Fibroblast of lung (primary cell): ENCODE measurements at regions not wholly inside any gene's neighbourhood (a gene's known extent, or its start where the extent isn't known, plus 50 kb on each side); places are given as distances from the start of the nearest gene placed in this dataset.

Source experiments
- DNase-seq, 2 donors: peaks; one replicate each; pipeline versions ENCODE4 v3.0.0 to v3.0.0-alpha.2; 2010; ENCODE audit warnings: low read depth in 2 of 2
- H2AFZ ChIP-seq: 2 replicates; pipeline ENCODE4 v1.5.1; 2012; ENCODE audit warnings: low read length, control low read depth, inconsistent platforms
- H3K27ac ChIP-seq: 2 replicates; pipeline ENCODE4 v1.5.1; 2011; ENCODE audit warnings: low read length, control low read depth; ENCODE audit not compliant: insufficient read depth
- H3K27me3 ChIP-seq: 2 replicates; pipeline ENCODE4 v1.5.1; 2011; ENCODE audit warnings: mild to moderate bottlenecking, low read length; ENCODE audit not compliant: control insufficient read depth, insufficient read depth
- H3K36me3 ChIP-seq: 2 replicates; pipeline ENCODE4 v1.5.1; 2011; ENCODE audit warnings: low read length; ENCODE audit not compliant: control insufficient read depth, insufficient read depth
- H3K4me1 ChIP-seq: 2 replicates; pipeline ENCODE4 v1.5.1; 2011; ENCODE audit warnings: low read length; ENCODE audit not compliant: control insufficient read depth, insufficient read depth; ENCODE audit errors: extremely low read depth
- H3K4me2 ChIP-seq: 2 replicates; pipeline ENCODE4 v1.5.1; 2011; ENCODE audit warnings: low read length, control low read depth; ENCODE audit not compliant: insufficient read depth; ENCODE audit errors: extremely low read depth
- H3K4me3 ChIP-seq, 4 experiments: fragments of 200-600 bp in 1 of 4; sonication (generic) in 1 of 4; replicated peaks in 1 of 4; 2 replicates each; pipeline ENCODE4 v1.5.1; 2011 to 2016; ENCODE audit warnings: low read length in 4 of 4, low read depth in 3 of 4, mild to moderate bottlenecking in 3 of 4, control low read depth in 2 of 4, inconsistent platforms in 1 of 4, mixed read lengths in 1 of 4; ENCODE audit not compliant: insufficient read depth in 1 of 4; ENCODE audit errors: control extremely low read depth in 1 of 4
- H3K79me2 ChIP-seq: 2 replicates; pipeline ENCODE4 v1.5.1; 2012; ENCODE audit warnings: mild to moderate bottlenecking, low read length, inconsistent platforms; ENCODE audit not compliant: control insufficient read depth, insufficient read depth
- H3K9ac ChIP-seq: 2 replicates; pipeline ENCODE4 v1.5.1; 2011; ENCODE audit warnings: mild to moderate bottlenecking, low read length, control low read depth; ENCODE audit not compliant: insufficient read depth
- H3K9me3 ChIP-seq: 2 replicates; pipeline ENCODE4 v1.5.1; 2012; ENCODE audit warnings: low read depth, low read length; ENCODE audit not compliant: control insufficient read depth, insufficient read depth
- H4K20me1 ChIP-seq: 2 replicates; pipeline ENCODE4 v1.5.1; 2011; ENCODE audit warnings: low read length; ENCODE audit not compliant: control insufficient read depth, insufficient read depth; ENCODE audit errors: extremely low read depth
- EZH2 ChIP-seq: IDR thresholded peaks from 2 replicates; pipeline ENCODE4 v1.5.1; 2012; ENCODE audit warnings: low read length, control low read depth, mild to moderate bottlenecking; ENCODE audit errors: missing control alignments
- TF ChIP-seq, protein P1 (sequence below), 2 donors: IDR thresholded peaks in 1 of 2; conservative IDR thresholded peaks in 1 of 2; 1 replicate in 1 of 2; 2 replicates in 1 of 2; pipeline ENCODE4 v1.5.1; 2011 to 2012; ENCODE audit warnings: low read length in 2 of 2, control low read depth in 1 of 2, inconsistent platforms in 1 of 2, low read depth in 1 of 2, mild to moderate bottlenecking in 1 of 2

DNA sequence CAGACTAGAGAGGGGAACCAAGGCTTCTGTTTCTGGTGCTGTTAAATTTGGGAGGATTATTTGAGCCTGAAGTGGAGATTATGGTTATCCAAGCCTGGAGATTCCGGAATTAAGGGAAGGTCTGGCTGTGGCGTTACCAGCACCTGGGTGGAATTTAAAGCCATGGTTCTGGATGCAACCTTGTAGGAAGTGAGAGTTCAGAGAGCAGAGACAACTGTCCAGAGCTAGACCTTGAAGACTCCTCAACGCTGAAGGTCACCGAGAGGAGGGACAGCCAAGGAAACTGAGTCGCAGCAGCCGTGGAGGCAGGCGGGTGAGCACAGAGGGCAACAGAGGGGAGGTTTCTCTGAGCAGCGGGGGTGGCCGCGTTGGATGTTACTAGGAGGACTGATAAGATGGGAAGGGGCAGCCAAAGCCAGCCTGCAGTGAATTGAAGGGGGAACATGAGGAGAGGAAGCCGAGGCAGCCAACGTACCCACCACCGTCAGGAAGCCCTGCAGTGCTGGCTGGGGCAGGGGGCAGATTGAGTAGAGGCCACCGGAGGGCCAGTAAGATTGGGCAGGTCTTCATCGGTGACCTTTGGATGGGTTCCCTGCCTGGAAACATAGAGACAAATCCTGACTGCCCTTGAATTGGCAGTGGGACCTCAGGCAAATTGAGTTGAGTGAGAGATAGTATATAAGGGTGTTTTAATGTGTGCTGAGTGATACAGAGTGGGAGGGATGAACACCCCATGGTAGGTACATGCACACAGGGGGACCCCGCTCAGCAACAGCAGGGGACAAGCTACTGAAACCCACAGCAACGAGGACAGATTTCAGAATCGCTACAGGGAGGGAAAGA is 90.3 kb downstream of the SNX5 start:
- H3K27ac ChIP-seq, result no peak overlapping the region
- no peak for TF ChIP-seq EZH2
- TF ChIP-seq, protein P1, sequence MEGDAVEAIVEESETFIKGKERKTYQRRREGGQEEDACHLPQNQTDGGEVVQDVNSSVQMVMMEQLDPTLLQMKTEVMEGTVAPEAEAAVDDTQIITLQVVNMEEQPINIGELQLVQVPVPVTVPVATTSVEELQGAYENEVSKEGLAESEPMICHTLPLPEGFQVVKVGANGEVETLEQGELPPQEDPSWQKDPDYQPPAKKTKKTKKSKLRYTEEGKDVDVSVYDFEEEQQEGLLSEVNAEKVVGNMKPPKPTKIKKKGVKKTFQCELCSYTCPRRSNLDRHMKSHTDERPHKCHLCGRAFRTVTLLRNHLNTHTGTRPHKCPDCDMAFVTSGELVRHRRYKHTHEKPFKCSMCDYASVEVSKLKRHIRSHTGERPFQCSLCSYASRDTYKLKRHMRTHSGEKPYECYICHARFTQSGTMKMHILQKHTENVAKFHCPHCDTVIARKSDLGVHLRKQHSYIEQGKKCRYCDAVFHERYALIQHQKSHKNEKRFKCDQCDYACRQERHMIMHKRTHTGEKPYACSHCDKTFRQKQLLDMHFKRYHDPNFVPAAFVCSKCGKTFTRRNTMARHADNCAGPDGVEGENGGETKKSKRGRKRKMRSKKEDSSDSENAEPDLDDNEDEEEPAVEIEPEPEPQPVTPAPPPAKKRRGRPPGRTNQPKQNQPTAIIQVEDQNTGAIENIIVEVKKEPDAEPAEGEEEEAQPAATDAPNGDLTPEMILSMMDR (conservative IDR thresholded peaks at IDR 0.05 in 1 of 2, IDR thresholded peaks at IDR 0.05 in 1 of 2; ENCODE audit: low read depth in 1 of 2, low read length in 2 of 2), result no peak
- no peaks in the 10 kb centered on the region for H3K79me2 ChIP-seq
- no peaks in the 10 kb centered on the region for H4K20me1 ChIP-seq
- H3K27me3 ChIP-seq, result no peaks in the 10 kb centered on the region
- no peak for DNase-seq
- no peak overlapping the region for H2AFZ ChIP-seq
- H3K9me3 ChIP-seq, result no peaks in the 10 kb centered on the region
- H3K4me2 ChIP-seq, result no peak overlapping the region
- no peak overlapping the region for H3K9ac ChIP-seq
- H3K4me3 ChIP-seq, result no peak overlapping the region
- H3K4me1 ChIP-seq, result peaks cover 21% of the 10 kb centered on the region
- no peaks in the 10 kb centered on the region for H3K36me3 ChIP-seq

DNA sequence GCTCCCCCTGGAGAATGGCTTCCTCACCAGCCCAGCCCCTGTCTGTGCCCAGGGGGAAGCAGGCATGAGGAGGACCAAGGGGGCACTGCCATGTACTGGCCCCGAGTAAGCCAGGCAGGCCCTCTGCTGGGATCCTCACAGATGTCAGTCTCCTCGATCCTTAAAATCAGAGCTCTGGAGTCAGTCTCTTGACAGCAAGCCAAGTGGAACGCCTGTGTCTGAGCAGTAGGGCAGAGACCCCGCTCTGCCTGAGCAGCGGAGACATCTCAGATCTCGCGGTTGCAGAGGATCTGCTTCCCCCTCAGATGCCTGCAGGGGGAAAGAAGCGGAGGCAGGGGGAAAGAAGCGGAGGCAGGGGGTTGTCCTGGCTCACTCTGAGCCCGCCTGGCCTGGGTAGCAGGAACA is 92.6 kb downstream of the SNX5 start:
- Histone ChIP-seq H2AFZ (peak overlapping the region; percentile 19), H3K27ac (no peak overlapping the region), H3K4me2 (no peak overlapping the region)

More for the DNA sequence above, 92.6 kb downstream of the SNX5 start:
- Histone ChIP-seq H3K4me3 (no peak overlapping the region), H4K20me1 (no peaks in the 10 kb centered on the region), H3K9me3 (no peaks in the 10 kb centered on the region), H3K9ac (no peak overlapping the region), H3K4me1 (peaks cover 22% of the 10 kb centered on the region), H3K79me2 (no peaks in the 10 kb centered on the region), H3K27me3 (no peaks in the 10 kb centered on the region), H3K36me3 (no peaks in the 10 kb centered on the region)
- TF ChIP-seq, protein P1 (conservative IDR thresholded peaks at IDR 0.05 in 1 of 2, IDR thresholded peaks at IDR 0.05 in 1 of 2; ENCODE audit: low read depth in 1 of 2, low read length in 2 of 2), result no peak
- no peak for TF ChIP-seq EZH2
- no peak for DNase-seq
